GM21723 (cell line): ENCODE measurements at regions not wholly inside any gene's neighbourhood (a gene's known extent, or its start where the extent isn't known, plus 50 kb on each side); places are given as distances from the start of the nearest gene placed in this dataset.
"Not testable (repeated sequence)": the region's sequence is repeated elsewhere in the genome, so short reads cannot be mapped to it uniquely, and the experiment has no call there.

ENCODE experiments used
- ATAC-seq: cut with Tn5 transposase; IDR thresholded peaks from one replicate; pipeline ENCODE4 v1.9.1; 2021; ENCODE audit warnings: mild to moderate bottlenecking, moderate library complexity; ENCODE audit not compliant: unreplicated experiment

DNA sequence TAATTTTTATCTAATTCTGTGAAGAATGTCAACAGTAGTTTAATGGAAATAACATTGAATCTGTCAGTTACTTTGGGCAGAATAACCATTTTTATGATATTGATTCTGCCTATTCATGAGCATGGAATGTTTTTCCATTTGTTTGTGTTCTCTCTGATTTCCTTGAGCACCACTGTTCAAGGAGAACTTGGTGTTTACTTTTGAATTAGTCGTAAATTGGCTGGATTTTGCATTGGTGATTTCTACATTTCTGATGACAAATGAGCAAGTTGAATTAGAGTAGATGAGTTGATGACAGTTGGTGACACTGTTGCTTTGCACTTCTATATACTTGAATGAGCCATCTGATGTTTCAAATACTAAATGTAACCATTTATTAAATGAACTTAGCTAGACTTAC is 1007.3 kb upstream of the ADAMTS5 start:
- not testable (repeated sequence) for ATAC-seq

DNA sequence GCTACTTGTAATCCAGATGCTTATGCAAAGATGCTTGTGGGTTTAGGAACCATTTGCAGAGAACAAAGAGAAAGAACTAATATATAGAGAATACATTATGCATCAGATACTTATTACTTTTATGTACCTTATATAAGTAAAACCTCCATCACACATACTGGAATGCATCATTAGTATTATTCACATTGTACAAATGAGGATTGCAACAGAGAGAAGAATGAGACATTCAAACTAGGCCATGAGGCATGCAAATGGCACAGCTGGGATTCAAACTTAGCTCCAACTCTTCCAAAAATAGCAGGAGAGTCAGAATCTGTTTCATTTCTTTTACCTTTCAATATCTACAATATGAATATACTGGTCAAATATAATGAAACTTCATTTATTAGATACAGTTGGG is 1001.4 kb upstream of the ADAMTS5 start:
- not testable (repeated sequence) for ATAC-seq

DNA sequence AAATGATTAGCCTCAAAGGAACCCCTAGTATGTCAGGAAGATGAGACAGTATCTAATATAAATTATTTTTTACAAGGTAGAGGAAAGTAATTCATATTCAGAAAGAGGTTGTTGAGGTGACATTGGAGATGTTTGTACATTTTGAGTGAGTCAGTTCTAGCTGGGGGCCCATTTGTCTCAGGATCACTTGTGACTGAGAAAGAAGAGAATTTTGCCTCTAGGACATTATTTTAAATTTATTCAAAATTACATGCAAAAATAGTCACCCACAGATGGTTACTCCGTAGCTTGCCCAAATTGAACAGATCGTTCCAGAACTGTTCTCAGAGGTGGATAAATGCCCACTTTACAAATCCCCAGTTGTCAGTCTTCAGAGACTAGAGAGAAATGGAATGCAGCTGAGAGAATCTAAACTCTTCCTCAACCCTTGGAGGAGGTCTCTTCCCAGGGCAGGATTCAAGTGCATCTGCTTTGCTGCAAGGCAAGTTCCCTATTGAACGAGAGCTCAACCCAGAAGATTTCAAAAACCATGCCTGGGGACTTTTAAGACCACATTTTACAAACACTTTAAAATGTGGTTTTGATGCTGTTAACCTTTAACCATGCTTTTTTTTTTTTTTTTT is 987.8 kb upstream of the ADAMTS5 start:
- no peak for ATAC-seq

DNA sequence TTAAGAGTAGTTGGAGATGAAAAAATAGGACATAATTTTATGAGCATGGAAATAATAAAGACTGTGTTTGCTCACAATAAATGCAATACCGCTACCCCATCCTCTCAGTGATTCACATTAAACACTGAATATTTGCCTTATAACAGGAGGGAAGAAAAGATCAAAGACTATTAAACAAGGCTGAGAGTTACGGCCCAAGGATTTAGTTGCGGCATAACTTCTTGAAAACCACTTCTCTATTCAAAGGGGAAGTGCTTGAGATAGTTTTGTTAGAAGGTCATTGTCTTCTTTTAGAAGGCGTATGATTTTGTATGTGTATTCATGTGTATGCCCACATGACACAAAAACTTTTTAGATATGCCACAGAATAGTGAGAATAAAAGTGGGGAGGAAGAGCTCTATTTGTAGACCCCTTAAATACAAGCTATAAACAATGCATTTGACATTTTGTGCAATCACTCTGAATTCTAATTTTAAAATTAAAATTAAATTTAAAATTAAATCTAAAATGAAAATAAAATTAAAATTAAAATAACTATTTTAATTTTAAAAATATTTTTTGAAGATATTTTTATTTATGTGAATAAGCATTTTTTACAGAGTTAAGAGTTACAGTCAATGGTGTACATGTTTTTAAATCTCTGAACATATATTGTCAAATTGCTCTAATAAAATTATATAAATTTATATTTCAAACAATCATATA is 986.6 kb upstream of the ADAMTS5 start:
- ATAC-seq: no peak

DNA sequence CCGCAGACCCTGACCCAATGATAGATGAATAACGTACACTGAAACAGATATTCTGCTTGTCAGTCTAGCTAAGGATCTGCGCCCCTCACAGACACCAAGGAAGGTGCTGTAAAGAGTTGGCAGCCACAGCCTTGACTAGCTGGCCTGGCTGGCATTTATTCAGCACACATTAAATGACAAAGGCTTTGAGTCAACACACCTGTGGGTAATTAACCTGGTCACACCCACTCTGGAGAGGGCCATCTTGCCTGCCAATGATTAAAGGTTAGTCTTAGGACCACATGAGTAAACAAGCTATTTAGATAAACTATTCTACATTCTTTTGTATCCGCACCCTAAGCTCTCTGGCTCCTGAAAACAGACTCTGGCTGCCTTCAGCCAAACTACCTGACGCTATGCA is 982.2 kb upstream of the ADAMTS5 start:
- not testable (repeated sequence) for ATAC-seq

DNA sequence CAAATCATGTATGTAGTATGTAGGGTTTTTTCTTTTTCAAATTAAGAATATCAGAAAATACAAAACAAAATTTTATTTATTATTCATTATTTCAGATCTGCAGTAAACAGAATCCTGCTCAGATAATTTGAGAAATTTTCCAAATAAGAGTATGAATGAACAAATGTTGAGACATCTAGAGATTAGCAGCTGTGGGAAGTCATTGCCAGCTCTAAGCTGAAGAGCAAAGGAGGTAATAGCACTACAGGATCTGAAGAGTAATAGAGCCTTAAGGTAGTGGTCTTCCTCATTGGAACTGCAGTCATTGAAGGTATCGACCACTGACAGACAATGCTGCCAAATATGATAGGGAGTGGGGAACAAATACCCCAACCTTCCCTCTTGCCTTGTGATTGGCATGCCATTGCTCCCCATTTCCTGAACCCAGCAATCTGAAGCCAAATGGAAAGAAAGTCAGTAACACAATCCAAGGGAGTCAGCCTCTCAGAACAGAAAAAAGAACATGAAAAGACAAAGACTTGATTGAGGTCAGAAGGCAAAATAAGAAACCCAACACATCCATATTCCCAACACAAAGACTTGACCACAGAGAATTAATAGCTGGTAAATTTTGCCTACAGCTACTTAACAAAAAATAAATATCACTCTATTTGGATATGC is 963.4 kb upstream of the ADAMTS5 start:
- ATAC-seq: not testable (repeated sequence)

DNA sequence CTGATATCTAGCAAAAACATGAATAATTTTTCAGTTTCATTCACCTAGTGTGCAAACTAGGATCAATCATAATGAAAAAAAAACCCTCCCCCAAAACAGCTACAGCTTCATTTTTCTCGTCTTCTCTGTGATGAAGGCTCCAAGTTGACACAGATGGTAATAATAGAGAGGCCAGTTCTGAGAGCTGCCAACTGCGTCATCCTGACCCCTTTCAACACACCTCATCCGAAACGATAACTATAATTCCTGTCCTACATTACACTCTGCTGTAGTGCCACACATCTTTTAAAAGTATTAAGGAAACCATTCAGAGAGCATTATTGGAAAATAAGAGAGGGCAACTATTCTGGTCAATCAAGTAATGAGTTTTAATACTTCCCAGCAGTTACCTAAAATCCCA is 962.3 kb upstream of the ADAMTS5 start:
- ATAC-seq: not testable (repeated sequence)

DNA sequence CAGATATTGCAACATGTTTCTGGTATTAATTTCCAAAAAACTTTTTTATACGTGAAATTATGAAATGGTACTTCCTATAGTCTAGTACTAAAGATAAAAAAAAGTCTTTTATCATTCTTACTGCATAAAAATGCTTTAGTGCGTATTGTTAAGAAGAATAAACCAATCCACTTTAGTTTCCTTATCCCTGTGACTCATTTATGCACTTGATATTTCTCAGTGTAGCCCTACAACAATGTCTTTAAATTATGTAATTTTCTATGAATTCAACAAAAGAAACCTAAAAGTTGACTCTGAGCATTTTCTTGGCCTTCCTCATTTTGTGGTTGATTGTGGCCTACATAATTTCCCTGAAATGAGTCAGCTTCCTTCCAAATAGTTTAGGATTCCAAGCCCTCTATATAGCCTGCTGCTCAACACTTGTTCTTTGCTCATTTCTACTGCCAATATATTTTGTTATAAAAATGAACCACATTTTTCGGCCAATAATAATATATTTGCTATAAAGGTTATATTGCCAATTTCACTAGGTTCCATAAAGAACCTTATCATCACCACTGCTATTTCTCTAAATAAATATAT is 961.7 kb upstream of the ADAMTS5 start:
- ATAC-seq: not testable (repeated sequence)

DNA sequence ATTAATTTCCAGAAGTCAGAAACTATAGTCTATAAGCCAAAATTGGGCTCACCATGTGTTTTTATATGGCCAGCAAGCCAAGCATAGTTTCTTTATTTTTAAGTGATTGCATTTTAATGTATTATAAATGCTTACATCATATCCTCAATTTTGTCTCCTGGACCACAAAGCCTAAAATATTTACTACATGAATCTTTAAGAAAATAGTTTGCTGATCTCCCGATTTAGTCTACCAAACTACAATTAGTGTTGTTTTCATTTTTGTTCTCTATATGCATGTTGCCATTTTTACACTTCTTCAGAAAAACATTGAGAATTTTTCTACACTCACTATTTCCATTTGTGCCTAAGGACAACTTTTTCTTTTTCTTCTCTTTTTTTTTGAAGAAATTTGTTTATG is 954.5 kb upstream of the ADAMTS5 start:
- not testable (repeated sequence) for ATAC-seq

DNA sequence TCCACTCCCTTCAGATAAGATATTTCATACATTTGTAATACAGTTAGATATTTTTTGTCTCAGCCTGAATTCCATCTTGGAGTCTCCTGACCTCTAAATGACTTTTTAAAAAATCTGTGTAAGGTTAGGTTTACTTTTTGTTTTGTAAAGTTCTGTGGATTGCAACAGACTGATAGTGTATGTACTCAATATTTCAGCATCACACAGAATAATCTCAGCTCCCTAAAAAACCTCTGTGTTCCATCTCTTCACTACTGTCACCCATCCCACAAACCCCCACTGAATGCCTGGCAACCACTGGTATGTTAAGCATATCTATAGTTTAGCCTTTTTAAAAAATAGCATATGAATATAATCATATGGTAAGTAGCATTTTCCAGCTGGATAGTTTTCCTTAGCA is 951.1 kb upstream of the ADAMTS5 start:
- ATAC-seq: not testable (repeated sequence)

DNA sequence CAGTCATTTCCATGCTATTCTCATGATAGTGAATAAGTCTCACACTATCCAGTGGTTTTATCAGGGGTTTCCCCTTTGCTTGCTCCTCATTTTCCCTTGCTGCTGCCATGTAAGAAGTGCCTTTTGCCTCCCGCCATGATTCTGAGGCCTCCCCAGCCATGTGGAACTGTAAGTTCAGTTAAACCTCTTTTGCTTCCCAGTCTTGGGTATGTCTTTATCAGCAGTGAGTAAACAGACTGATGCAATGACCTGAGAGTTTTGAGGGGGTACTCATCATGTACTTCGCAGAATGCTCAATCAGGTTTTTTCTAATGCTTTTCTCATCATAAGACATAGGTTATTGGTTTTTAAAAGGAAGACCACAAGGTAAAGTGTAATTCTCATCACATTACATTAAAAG is 949.4 kb upstream of the ADAMTS5 start:
- ATAC-seq: not testable (repeated sequence)

DNA sequence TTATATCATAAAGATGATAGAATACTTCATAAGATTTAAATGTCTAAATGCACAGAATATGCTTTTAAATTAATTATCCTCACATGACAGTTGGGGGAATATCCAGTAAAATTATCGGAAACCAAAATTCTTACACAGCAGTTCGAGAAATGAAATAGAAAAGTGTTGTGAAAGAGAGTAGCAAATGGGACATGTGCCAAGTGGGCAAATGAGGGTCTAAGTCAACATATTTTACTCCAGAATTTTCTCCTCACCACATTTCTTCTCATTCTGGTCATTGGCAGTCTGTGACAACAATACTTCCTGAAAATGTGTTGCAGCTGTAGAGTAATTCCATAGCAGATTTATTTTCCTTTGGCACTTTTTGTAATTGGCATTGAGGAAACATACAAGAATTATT is 945.2 kb upstream of the ADAMTS5 start:
- ATAC-seq: not testable (repeated sequence)

DNA sequence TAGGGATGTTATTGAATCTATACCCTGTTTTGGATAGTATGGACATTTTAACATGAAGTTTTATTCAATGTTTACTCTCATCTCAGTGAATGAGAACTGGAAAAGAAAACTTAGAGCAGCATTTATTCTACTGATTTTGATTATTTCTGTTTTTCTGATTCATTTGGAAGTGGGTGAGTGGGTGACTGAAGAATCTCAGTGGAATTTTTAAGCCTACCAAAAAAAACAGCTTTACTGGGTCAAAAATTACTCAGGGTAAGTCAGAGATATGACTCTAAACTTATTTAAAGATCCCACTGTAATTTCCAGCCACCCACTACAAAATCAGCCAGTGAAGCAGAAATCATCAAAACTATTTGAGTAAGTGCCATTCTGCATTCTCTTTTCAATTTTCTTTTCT is 942.6 kb upstream of the ADAMTS5 start:
- ATAC-seq: not testable (repeated sequence)

DNA sequence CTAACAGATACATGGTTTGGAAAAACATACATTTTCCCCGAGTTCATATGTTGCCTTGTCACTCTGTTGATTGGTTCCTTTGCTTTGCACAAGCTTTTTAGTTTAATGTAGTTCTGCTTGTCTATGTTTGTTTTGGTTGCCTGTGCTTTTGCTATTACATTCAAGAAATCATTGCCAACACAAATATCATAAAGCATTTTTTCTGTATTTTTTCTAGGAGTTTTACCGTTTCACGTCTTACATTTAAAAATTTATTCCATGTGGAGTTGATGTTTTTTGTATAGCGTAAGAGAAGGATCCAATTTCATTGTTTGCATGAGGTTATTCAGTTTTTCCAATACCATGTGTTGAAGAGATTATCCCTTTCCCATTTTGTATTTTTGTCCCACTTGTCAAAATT is 941.9 kb upstream of the ADAMTS5 start:
- not testable (repeated sequence) for ATAC-seq

DNA sequence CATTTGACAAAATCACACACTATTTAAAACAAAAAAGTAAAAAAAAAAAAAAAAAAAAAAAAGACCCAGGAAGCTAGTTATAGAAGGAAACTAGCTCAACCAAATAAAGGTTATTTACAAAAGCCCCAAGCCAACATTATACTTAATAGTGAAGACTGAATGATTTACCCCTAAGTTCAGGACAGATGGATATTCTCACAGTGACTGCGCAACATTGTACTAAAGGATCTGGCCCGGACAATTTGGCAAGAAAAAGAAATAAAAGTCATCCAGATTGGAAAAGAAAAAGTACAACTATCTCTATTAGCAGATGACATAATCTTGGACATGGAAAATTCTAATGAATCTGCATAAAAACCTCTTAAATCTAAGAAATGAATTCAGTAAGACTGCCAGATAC is 936.0 kb upstream of the ADAMTS5 start:
- not testable (repeated sequence) for ATAC-seq

DNA sequence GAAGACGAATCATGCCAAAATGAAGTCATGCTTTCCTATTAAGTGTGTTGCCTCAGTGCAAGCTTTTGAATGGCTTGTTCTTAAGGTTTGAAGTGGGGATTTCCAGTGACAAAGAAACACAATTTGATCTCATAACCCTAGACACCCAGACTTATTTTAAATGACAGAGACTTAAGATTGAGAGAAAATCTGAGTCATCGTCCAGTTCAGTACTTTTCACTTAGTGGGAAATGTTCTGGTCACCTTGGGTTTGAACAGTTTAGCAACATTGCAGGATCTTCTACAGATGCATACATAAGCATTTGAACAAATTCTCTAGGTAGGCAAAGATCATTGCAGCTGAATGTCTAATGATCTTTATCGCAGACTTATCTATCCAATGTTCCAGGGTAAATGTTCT is 926.7 kb upstream of the ADAMTS5 start:
- ATAC-seq: not testable (repeated sequence)

DNA sequence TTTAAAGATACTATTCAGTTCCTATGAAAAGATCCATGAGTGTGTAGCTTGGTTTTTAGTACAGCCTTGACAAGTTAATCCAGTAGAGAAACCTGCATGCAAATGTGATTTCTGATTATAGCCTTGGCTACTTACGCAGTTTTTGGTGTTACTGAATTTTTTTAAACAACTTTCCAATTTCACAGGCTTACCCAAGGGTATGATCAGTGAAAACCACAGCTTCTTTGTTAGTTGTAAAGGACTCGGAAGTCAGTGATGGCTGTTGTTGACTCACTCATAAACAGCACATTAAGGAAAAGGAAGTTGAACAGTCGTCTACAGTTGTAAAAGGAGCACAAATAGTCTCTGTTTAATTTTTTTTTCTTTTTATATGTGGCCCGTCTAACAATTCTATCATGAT is 924.6 kb upstream of the ADAMTS5 start:
- ATAC-seq: not testable (repeated sequence)

DNA sequence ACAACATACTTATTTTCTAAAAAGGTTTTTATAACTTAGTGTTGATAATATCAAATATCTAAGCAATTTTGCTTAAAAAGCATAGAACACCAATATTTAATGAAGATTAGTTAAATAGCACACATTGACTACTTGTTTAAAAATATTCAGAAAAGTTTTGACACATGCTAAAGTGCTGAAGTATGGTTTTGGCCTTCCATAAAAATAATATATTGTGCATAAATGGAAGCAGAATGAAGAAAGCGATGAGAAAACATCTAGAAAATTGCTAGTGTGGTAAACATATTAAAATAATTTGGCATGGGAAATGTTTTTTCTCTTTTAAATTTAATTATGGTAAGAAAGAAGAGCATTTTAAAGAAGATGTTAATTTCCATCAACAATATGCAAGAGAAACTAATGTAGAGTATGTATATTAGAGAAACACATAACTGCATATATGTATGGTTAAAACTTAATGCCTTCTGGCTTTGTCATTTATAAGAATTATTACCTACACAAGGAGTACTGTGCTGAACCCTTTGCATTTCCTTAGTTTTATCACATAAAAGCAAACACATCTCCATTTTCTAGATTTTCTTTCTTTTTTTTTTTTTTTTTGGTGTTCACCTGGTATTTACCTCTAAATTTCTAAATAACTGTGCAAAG is 921.0 kb upstream of the ADAMTS5 start:
- not testable (repeated sequence) for ATAC-seq

DNA sequence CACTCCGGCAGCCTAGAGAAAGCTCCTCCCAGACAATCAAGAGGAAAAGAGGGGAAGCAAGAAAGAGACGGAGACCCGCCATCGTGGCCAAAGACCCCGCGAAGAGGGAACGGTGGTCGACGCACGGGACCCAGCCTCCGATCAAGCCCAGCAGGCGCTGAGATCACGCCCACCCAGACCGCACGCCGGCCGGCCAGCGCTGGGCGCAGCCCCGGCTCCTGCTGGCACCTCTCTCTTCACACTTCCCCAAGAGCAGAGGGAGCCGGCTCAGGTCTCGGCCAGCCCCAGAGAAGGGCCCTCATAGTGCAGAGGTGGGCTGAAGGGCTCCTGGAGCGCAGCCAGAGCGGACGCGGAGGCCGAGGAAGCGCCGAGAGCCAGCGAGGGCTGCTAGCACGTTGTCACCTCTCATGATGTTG is 918.4 kb upstream of the ADAMTS5 start:
- ATAC-seq: no peak

DNA sequence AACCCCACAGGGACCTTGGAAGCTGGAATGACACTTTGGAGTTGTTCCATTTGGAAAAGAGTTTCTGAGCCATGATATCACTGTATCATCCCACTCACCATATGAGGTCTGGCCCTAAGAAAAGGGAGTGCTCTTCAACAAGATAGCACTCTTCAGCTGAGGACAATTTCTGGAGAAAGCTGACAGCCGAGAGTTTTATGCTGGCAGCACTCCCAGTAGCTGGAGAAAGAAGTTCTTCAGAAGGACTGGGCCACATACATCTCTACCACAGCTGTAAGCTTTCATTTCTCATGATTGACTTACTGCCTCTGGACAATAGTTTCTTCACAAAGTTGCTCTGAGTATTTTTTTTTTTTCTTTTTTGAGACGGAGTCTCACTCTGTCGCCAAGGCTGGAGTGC is 914.4 kb upstream of the ADAMTS5 start:
- ATAC-seq: not testable (repeated sequence)

DNA sequence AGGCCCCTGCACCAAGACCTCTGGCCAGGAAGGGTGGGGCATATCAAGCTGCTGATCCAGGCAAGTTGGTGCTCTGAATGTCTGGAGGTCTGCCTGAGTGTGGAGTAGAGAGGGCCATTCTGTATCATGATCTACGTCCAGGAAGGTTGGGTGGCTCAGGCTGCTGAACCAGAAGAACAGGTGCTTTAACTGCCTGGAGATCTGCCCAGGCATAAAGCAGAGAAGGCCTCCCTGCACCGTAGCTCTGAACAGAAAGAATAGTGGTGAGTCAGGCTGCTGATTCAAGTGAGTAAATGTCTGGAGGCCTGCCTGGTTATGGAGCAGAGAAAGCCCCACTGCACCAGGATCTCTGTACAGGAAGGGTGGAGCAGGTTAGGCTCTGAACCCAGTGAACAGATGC is 905.5 kb upstream of the ADAMTS5 start:
- ATAC-seq: not testable (repeated sequence)
